ENCODE measurements at regions not wholly inside any gene's neighbourhood (a gene's known extent, or its start where the extent isn't known, plus 50 kb on each side); places are given as distances from the start of the nearest gene placed in this dataset.
"Not testable (repeated sequence)": the region's sequence is repeated elsewhere in the genome, so short reads cannot be mapped to it uniquely, and the experiment has no call there.

DNA sequence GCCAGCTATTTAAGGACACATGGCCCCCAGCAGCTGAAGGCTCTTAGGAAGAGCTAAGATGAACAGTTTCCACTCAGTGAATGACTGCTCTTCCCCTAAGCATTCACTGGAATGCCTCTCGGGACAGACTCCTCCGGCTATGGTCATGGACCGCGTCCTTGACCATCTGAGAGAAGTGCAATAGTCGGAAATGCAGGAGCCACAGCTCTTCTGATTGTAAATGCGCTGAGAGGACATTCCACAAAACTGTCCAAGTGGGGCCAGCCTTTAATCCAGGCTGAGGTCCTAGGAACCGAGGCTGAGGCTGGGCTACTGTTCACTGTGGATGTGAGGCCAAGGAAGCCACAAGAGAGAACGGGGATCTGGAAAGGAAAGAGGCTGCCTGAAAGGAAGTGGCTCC lies 162.0 kb upstream of the TMEM72 start:
- H3K36me3 ChIP-seq (ENCODE audit: control insufficient read depth, insufficient read depth, low read length) = no peaks in the 10 kb centered on the region
- Mint-ChIP-seq H3K27me3 (ENCODE audit: low read depth in 2 of 2) (peaks cover 0 to 5% of the 10 kb centered on the region in 2 donors), H3K27ac (no peak overlapping the region), H3K4me3 (no peak overlapping the region), H3K4me1 (no peaks in the 10 kb centered on the region), H3K9me3 (peaks cover 0 to 2% of the 10 kb centered on the region in 2 donors), H3K36me3 (no peaks in the 10 kb centered on the region)
- no peak overlapping the region for H3K4me3 ChIP-seq (ENCODE audit: low read length)
- no peaks in the 10 kb centered on the region for H3K4me1 ChIP-seq (ENCODE audit: control insufficient read depth, insufficient read depth, low read length)
- ATAC-seq (no peak), DNase-seq (no peak)
- TF ChIP-seq, protein P1, sequence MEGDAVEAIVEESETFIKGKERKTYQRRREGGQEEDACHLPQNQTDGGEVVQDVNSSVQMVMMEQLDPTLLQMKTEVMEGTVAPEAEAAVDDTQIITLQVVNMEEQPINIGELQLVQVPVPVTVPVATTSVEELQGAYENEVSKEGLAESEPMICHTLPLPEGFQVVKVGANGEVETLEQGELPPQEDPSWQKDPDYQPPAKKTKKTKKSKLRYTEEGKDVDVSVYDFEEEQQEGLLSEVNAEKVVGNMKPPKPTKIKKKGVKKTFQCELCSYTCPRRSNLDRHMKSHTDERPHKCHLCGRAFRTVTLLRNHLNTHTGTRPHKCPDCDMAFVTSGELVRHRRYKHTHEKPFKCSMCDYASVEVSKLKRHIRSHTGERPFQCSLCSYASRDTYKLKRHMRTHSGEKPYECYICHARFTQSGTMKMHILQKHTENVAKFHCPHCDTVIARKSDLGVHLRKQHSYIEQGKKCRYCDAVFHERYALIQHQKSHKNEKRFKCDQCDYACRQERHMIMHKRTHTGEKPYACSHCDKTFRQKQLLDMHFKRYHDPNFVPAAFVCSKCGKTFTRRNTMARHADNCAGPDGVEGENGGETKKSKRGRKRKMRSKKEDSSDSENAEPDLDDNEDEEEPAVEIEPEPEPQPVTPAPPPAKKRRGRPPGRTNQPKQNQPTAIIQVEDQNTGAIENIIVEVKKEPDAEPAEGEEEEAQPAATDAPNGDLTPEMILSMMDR (IDR thresholded peaks at IDR 0.05) = no peak
- H3K27ac ChIP-seq (ENCODE audit: low read length) = no peak overlapping the region
- H3K27me3 ChIP-seq (ENCODE audit: control insufficient read depth, insufficient read depth, low read length) = no peaks in the 10 kb centered on the region
- intact Hi-C loops (cut with micrococcal nuclease) = no loop called here
- no peaks in the 10 kb centered on the region for H3K9me3 ChIP-seq (ENCODE audit: control insufficient read depth, insufficient read depth, low read length)
- WGBS (ENCODE audit: insufficient coverage) = 88% methylated on average over 8 of the region's 8 CpGs

- H3K27ac Mint-ChIP-seq = no peak overlapping the region
- H3K27ac ChIP-seq (ENCODE audit: low read length) = no peak overlapping the region
- H3K9me3 Mint-ChIP-seq = peaks cover 0 to 2% of the 10 kb centered on the region in 2 donors
- H3K4me3 ChIP-seq (ENCODE audit: low read length) = no peak overlapping the region
- peaks cover 0 to 9% of the 10 kb centered on the region in 2 donors for H3K27me3 Mint-ChIP-seq (ENCODE audit: low read depth in 2 of 2)
- no peak overlapping the region for H3K4me3 Mint-ChIP-seq
- DNase-seq (no peak), ATAC-seq (no peak)
- TF ChIP-seq, protein P1 (IDR thresholded peaks at IDR 0.05) = no peak
- intact Hi-C loops (cut with micrococcal nuclease) = no loop called here
- H3K36me3 Mint-ChIP-seq = no peaks in the 10 kb centered on the region
- no peaks in the 10 kb centered on the region for H3K9me3 ChIP-seq (ENCODE audit: control insufficient read depth, insufficient read depth, low read length)
- H3K36me3 ChIP-seq (ENCODE audit: control insufficient read depth, insufficient read depth, low read length) = no peaks in the 10 kb centered on the region
- WGBS (ENCODE audit: insufficient coverage) = 83% methylated on average over 4 of the region's 4 CpGs
- no peaks in the 10 kb centered on the region for H3K4me1 Mint-ChIP-seq
- no peaks in the 10 kb centered on the region for H3K4me1 ChIP-seq (ENCODE audit: control insufficient read depth, insufficient read depth, low read length)
- H3K27me3 ChIP-seq (ENCODE audit: control insufficient read depth, insufficient read depth, low read length) = no peaks in the 10 kb centered on the region
Measured at GRCh38 chr10:44752451-44753441, 158.4 kb upstream of the TMEM72 start.

DNA sequence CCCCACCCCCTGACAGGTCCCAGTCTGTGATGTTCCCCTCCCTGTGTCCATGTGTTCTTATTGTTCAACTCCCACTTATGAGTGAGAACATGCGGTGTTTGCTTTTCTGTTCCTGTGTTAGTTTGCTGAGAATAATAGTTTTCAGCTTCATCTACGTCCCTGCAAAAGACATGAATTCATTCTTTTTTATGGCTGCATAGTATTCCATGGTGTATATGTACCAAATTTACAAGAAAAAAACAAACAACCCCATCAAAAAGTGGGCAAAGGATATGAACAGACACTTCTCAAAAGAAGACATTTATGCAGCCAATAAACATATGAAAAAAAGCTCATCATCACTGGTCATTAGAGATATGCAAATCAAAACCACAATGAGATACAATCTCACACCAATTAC lies 156.8 kb upstream of the TMEM72 start:
- H3K4me1 ChIP-seq (ENCODE audit: control insufficient read depth, insufficient read depth, low read length); H3K27ac Mint-ChIP-seq; H3K36me3 ChIP-seq (ENCODE audit: control insufficient read depth, insufficient read depth, low read length); ATAC-seq; H3K4me1 Mint-ChIP-seq; H3K4me3 Mint-ChIP-seq; H3K9me3 ChIP-seq (ENCODE audit: control insufficient read depth, insufficient read depth, low read length); H3K27ac ChIP-seq (ENCODE audit: low read length); H3K4me3 ChIP-seq (ENCODE audit: low read length); intact Hi-C loops (cut with micrococcal nuclease); DNase-seq; H3K36me3 Mint-ChIP-seq; H3K27me3 ChIP-seq (ENCODE audit: control insufficient read depth, insufficient read depth, low read length); H3K9me3 Mint-ChIP-seq: not testable (repeated sequence)
- 100% methylated on average over 2 of the region's 2 CpGs for WGBS (ENCODE audit: insufficient coverage)
- H3K27me3 Mint-ChIP-seq (ENCODE audit: low read depth in 2 of 2) = peaks cover 4 to 12% of the 10 kb centered on the region in 2 donors

GRCh38 chr10:44755481-44755880 lies 155.7 kb upstream of the TMEM72 start:
- no peak overlapping the region for H3K27ac Mint-ChIP-seq
- H3K9me3 Mint-ChIP-seq = peaks cover 0 to 2% of the 10 kb centered on the region in 2 donors
- intact Hi-C loops (cut with micrococcal nuclease) = no loop called here
- DNase-seq = no peak
- ATAC-seq = no peak
- H3K4me1 Mint-ChIP-seq = no peaks in the 10 kb centered on the region
- Histone ChIP-seq H3K27me3 (ENCODE audit: control insufficient read depth, insufficient read depth, low read length) (no peaks in the 10 kb centered on the region), H3K27ac (ENCODE audit: low read length) (no peak overlapping the region), H3K4me3 (ENCODE audit: low read length) (no peak overlapping the region), H3K4me1 (ENCODE audit: control insufficient read depth, insufficient read depth, low read length) (no peaks in the 10 kb centered on the region), H3K36me3 (ENCODE audit: control insufficient read depth, insufficient read depth, low read length) (no peaks in the 10 kb centered on the region), H3K9me3 (ENCODE audit: control insufficient read depth, insufficient read depth, low read length) (no peaks in the 10 kb centered on the region)
- TF ChIP-seq, protein P1 (IDR thresholded peaks at IDR 0.05) = no peak
- H3K27me3 Mint-ChIP-seq (ENCODE audit: low read depth in 2 of 2) = peaks cover 4 to 15% of the 10 kb centered on the region in 2 donors
- WGBS (ENCODE audit: insufficient coverage) = 100% methylated on average over 4 of the region's 4 CpGs
- H3K36me3 Mint-ChIP-seq = no peaks in the 10 kb centered on the region
- H3K4me3 Mint-ChIP-seq = no peak overlapping the region

Data from natural killer cell (primary cell).